GM18909 (cell line): ENCODE measurements at regions not wholly inside any gene's neighbourhood (a gene's known extent, or its start where the extent isn't known, plus 50 kb on each side); places are given as distances from the start of the nearest gene placed in this dataset.

Experiments used
- ATAC-seq: cut with Tn5 transposase; IDR thresholded peaks from one replicate; pipeline ENCODE4 v1.9.1; 2021; ENCODE audit warnings: mild to moderate bottlenecking; ENCODE audit not compliant: unreplicated experiment, poor library complexity

DNA sequence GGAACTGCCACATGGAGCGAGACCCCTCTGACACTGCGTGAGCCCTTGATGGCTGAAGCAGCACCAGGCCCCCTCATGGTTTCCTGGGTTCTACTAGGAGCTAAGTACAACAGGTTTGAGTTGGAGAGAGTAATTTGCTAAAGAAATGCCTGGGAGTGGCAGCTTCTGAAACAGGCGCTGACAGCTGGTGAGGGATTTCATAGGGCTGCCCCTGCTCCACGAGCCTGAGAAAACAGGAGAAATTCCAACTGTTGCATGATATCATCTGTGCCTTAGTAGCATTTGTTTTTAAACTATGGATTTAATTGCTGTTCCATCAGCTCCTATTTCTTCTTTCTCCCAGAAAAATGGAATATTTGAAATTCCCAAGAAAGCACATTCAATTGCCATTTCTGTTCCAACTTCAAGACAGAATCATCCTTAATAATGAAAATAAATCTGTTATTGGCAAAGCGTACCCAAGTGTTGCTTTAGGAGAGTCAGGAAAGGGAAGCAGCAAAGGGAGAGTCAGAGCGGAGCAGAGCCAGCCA, 78.8 kb upstream of the ANKFN1 start:
- no peak for ATAC-seq

DNA sequence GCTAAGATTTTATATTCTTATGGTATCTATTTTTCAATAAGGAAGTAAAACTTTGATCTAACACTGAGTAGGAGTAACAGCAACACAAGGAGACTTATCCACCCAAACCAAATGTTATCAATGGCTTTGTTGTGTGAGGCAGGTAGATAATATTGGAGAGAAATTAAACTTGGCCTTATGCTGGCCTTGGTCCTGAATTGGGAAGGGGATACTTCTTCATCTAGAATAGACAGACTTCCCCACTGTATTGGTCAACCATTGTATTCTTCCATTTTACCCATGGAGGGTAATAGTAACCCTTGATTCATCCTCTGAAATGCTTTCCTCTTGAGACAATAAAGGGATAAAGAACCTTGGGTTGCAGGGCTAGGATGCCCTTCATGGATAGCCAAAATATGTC, 76.3 kb upstream of the ANKFN1 start:
- no peak for ATAC-seq

DNA sequence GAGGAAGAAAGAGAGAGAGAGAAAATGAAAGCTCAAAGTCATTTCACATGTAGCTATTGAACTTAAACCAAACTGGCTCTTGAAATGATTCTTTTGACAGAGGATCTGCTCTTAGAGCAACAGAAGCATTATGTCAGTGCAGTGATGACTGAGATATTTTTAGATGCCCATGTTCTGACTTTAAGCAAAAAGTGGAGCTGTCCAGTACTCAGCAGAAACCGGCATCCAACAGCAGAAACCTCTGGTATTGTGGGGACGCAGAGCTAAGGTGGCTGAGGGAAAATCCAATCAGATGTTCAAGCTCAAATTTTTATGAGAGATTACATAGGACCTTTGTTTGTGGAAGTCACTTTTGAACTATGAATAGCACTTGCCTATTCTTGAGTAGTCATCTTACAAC, 69.8 kb upstream of the ANKFN1 start:
- ATAC-seq = no peak

DNA sequence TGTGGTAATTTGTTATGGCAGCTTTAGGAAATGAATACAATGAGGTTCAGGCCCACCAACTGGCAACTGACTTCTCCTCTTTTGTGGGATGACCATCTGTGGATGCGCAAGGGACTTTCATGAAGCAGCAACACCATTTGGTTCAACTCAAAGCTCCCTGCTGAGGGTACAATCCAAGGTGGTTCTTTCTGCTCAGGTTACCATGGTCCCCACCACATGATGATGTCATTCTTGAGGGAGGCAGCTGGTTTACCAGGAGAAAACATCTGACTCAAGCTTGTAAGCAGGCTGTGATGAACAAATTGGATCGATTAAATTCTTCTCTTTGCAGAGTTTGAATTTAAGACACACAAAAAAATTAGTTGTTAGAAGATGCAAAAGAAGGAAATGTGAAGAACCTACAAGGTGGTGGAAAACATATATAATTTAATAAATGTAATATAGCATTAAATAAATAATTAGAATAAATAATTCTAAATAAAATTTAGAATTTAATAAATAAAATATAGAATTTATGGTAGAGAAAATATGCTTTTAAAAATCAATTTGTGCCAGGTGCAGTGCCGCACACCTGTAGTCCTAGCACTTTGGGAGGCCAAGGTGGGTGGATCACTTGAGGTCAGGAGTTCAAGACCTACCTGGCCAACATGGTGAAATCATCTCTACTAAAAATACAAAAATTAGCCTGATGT, 67.6 kb upstream of the ANKFN1 start:
- ATAC-seq = no peak

DNA sequence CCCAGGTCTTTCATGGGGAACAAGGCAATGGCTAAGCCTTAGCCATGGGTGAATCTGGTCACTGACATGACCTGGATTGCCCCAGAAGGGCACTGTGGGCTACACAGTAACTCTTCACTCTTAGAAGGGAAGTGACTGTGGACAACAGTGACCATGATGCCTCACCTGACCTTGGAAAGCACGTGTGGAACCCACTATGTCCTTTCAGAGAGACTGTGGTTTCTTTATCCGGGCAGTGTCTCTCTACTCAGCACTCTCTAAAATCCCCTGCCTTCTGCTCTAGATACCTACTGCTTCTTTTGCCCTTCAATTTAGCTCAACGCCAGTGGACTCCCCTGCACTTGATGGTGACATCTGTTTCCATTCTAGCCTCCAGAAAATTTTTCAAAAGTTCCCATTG, 66.1 kb upstream of the ANKFN1 start:
- no peak for ATAC-seq

DNA sequence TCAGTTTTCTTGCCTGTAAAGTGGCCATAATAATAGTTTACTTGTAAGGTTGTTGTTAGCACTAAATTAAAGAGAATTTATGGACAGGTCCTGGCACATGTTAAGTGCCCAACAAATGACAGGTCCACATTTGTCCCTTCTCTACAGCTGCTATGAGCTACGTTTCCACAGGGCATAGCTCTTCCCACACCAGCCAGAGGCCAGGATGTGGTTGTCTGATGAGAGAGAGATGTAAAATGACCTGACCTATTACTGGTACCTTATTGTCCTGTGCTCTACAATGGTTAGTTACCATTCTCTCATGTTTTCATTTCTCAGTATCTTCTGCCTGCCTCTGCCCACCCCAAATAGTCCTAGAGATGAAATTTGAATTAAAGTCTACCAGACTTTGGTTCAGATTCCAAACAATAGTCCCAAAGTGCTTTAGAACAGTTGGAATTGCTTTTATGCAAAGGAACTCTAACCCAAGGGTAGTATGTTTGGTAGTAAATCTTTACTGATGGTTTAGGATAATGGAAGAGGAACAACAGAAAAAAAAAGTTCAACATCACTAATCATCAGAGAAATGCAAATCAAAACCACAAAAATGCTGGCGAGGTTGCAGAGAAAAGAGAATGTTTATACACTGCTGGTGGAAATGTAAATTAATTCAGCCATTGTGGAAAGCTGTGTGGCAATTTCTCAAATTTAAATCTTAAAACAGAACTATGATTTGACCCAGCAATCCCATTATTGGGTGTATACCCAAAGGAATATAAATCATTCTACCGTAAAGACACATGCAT, 57.1 kb upstream of the ANKFN1 start:
- ATAC-seq = no peak

DNA sequence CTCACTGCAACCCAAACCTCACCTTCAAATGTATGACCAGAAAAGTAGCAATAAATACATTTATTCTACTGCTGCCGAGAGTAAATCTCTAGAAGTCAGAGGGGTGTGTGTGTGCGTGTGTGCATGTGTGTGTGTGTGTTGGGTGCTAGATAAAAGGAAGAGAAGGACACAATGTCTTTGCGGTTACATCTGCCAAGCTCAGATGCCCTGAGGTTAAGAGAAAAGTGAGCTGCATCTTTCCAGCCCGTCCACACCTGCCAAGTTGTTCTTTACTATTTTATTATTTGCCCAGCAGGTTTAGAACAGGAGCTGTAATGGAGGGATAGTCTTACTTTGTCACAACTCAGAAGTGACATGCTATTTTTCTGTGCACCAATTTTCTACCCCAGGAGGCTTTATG, 54.5 kb upstream of the ANKFN1 start:
- ATAC-seq = no peak

DNA sequence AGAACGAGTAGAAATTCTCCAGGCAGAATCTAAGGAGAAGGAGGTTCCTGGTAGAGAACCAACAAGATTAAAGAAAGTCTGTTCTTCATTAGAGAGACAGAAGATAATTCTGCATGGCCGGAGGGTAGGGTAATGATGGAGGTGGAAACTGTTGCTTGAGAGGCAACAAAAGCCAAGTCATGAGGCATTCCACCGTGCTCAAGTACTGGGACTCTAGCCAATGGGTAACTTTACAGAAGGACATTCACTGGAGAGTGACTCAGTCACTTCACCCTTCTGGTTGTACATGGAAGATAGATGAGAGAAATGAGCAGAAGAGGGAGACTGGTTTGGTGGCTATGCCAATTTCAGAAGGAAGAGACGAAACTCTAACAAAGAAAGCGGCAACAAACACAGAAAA, 53.6 kb upstream of the ANKFN1 start:
- no peak for ATAC-seq
